Suprapubic skin (tissue), 4 donors: ENCODE measurements at regions not wholly inside any gene's neighbourhood (a gene's known extent, or its start where the extent isn't known, plus 50 kb on each side); places are given as distances from the start of the nearest gene placed in this dataset.
"Not testable (repeated sequence)": the region's sequence is repeated elsewhere in the genome, so short reads cannot be mapped to it uniquely, and the experiment has no call there.

Experiments used
- DNase-seq, 2 donors: peaks; one replicate each; pipeline ENCODE4 v3.0.0-alpha.2; 2019; ENCODE audit warnings: low spot score in 2 of 2
- H3K27ac ChIP-seq: fragments of 200-600 bp; sonication (generic); one replicate; pipeline ENCODE4 v1.5.1; 2019
- H3K27me3 ChIP-seq: fragments of 200-600 bp; sonication (generic); one replicate; pipeline ENCODE4 v1.5.1; 2019
- H3K36me3 ChIP-seq: fragments of 200-600 bp; sonication (generic); one replicate; pipeline ENCODE4 v1.5.1; 2019
- H3K4me1 ChIP-seq: fragments of 200-600 bp; sonication (generic); one replicate; pipeline ENCODE4 v1.5.1; 2019
- H3K4me3 ChIP-seq: fragments of 200-600 bp; sonication (generic); one replicate; pipeline ENCODE4 v1.5.1; 2019; ENCODE audit warnings: mild to moderate bottlenecking
- H3K9me3 ChIP-seq: fragments of 200-600 bp; sonication (generic); one replicate; pipeline ENCODE4 v1.5.1; 2019
- CTCF ChIP-seq, 2 donors: fragments of 200-600 bp in 1 of 2; fragments of 450-650 bp in 1 of 2; sonication (generic) in 1 of 2; IDR thresholded peaks; one replicate each; pipeline ENCODE4 v1.5.1; 2016 to 2019; ENCODE audit warnings: antibody characterized with exemption in 2 of 2, mild to moderate bottlenecking in 1 of 2, moderate library complexity in 1 of 2
- EP300 ChIP-seq: sonication (generic); formaldehyde crosslinking; IDR thresholded peaks from one replicate; pipeline ENCODE4 v1.6.1; 2017; ENCODE audit warnings: antibody characterized with exemption
- POLR2A ChIP-seq, 2 donors: fragments of 450-650 bp; IDR thresholded peaks; one replicate each; pipeline ENCODE4 v1.6.1; 2017; ENCODE audit warnings: antibody characterized with exemption in 2 of 2, mild to moderate bottlenecking in 2 of 2, moderate library complexity in 2 of 2
- POLR2AphosphoS5 ChIP-seq, 3 donors: sonication (generic); formaldehyde crosslinking; IDR thresholded peaks; one replicate each; pipeline ENCODE4 v1.6.1; 2017; ENCODE audit warnings: antibody characterized with exemption in 3 of 3
- WGBS: methylation state at CpG from one replicate; pipeline ENCODE4 v1.1.5; 2018; 5-methylcytosine and 5-hydroxymethylcytosine counted together

- Histone ChIP-seq H3K27me3 (no peaks in the 10 kb centered on the region), H3K4me1 (peaks cover 13% of the 10 kb centered on the region), H3K36me3 (no peaks in the 10 kb centered on the region), H3K9me3 (no peaks in the 10 kb centered on the region), H3K4me3 (no peak overlapping the region), H3K27ac (no peak overlapping the region)
- TF ChIP-seq CTCF (IDR thresholded peaks at IDR 0.05) (no peak), EP300 (no peak), POLR2AphosphoS5 (IDR thresholded peaks at IDR 0.05) (no peak), POLR2A (IDR thresholded peaks at IDR 0.05) (no peak)
- DNase-seq, result no peak
- WGBS, result 63% methylated on average over 5 of the region's 5 CpGs
Measured at GRCh38 chr12:88814779-88815178, 234.5 kb upstream of the KITLG start.

- Histone ChIP-seq H3K36me3 (no peaks in the 10 kb centered on the region), H3K27me3 (no peaks in the 10 kb centered on the region), H3K27ac (no peak overlapping the region), H3K9me3 (no peaks in the 10 kb centered on the region), H3K4me3 (no peak overlapping the region), H3K4me1 (peaks cover 13% of the 10 kb centered on the region)
- no peak for DNase-seq
- WGBS, result 92% methylated on average over 1 of the region's 1 CpG
- TF ChIP-seq POLR2A (IDR thresholded peaks at IDR 0.05) (no peak), CTCF (IDR thresholded peaks at IDR 0.05) (no peak), POLR2AphosphoS5 (IDR thresholded peaks at IDR 0.05) (no peak), EP300 (no peak)
Measured at GRCh38 chr12:88812610-88813009, 232.3 kb upstream of the KITLG start.

- Histone ChIP-seq H3K9me3 (no peaks in the 10 kb centered on the region), H3K4me1 (peaks cover 7% of the 10 kb centered on the region), H3K27ac (no peak overlapping the region), H3K27me3 (no peaks in the 10 kb centered on the region), H3K4me3 (no peak overlapping the region), H3K36me3 (no peaks in the 10 kb centered on the region)
- no peak for DNase-seq
- 92% methylated on average over 1 of the region's 1 CpG for WGBS
- TF ChIP-seq POLR2A (IDR thresholded peaks at IDR 0.05) (no peak), CTCF (IDR thresholded peaks at IDR 0.05) (no peak), POLR2AphosphoS5 (IDR thresholded peaks at IDR 0.05) (no peak), EP300 (no peak)
Measured at GRCh38 chr12:88810806-88811205, 230.5 kb upstream of the KITLG start.

- not testable (repeated sequence) for H3K4me3 ChIP-seq, H3K9me3 ChIP-seq, H3K36me3 ChIP-seq, H3K27me3 ChIP-seq, DNase-seq, H3K4me1 ChIP-seq, H3K27ac ChIP-seq
- WGBS, result 71% methylated on average over 1 of the region's 1 CpG
Measured at GRCh38 chr12:88809841-88810240, 229.6 kb upstream of the KITLG start.

- Histone ChIP-seq H3K9me3 (no peaks in the 10 kb centered on the region), H3K4me1 (no peaks in the 10 kb centered on the region), H3K27ac (peak overlapping the region; percentile 75), H3K27me3 (no peaks in the 10 kb centered on the region), H3K4me3 (no peak overlapping the region), H3K36me3 (no peaks in the 10 kb centered on the region)
- TF ChIP-seq EP300 (no peak), CTCF (IDR thresholded peaks at IDR 0.05) (no peak), POLR2A (IDR thresholded peaks at IDR 0.05) (no peak), POLR2AphosphoS5 (IDR thresholded peaks at IDR 0.05) (no peak)
- DNase-seq, result no peak
- WGBS, result 39% methylated on average over 1 of the region's 1 CpG
Measured at GRCh38 chr12:88805692-88806091, 225.4 kb upstream of the KITLG start.

GRCh38 chr12:88805286-88805685, 225.0 kb upstream of the KITLG start:
- DNase-seq, result no peak
- H3K4me1 ChIP-seq, result no peaks in the 10 kb centered on the region
- WGBS, result 62% methylated on average over 2 of the region's 2 CpGs
- H3K9me3 ChIP-seq, result no peaks in the 10 kb centered on the region
- peak overlapping the region; percentile 75 for H3K27ac ChIP-seq
- H3K4me3 ChIP-seq, result no peak overlapping the region
- no peaks in the 10 kb centered on the region for H3K36me3 ChIP-seq
- no peaks in the 10 kb centered on the region for H3K27me3 ChIP-seq
- TF ChIP-seq POLR2AphosphoS5 (IDR thresholded peaks at IDR 0.05), result no peak
- no peak for TF ChIP-seq POLR2A (IDR thresholded peaks at IDR 0.05)
- TF ChIP-seq CTCF (IDR thresholded peaks at IDR 0.05), result no peak
- TF ChIP-seq EP300, result no peak
